IMR-90 (cell line): ENCODE measurements at regions not wholly inside any gene's neighbourhood (a gene's known extent, or its start where the extent isn't known, plus 50 kb on each side); places are given as distances from the start of the nearest gene placed in this dataset.

Experiments
- ATAC-seq: fragments of 200-7000 bp; cut with Tn5 transposase; 2 replicates; pipeline ENCODE4 v1.9.1; 2020; ENCODE audit warnings: low read depth, mild to moderate bottlenecking, moderate library complexity
- BruUV-seq: library from RNA; stranded (reverse); fragments of 400-500 nt; replicated peaks from 2 replicates; lab custom pipeline; 2021; lab: Mats Ljungman, UMichigan
- CTCF ChIA-PET: fragments of 300-600 bp; formaldehyde crosslinking; extraction: SDS; loops from one replicate; lab custom pipeline; 2021; ENCODE audit warnings: antibody characterized with exemption; lab: Yijun Ruan, JAX
- POLR2A ChIA-PET: fragments of 300-600 bp; sonication (Branson Sonifier 250); formaldehyde crosslinking; loops from one replicate; lab custom pipeline; 2022; ENCODE audit warnings: antibody characterized with exemption; ENCODE audit not compliant: unreplicated experiment; lab: Charles Lee
- DNase-seq: peaks from one replicate; pipeline ENCODE4 v3.0.0; 2013
- H2AFZ ChIP-seq: replicated peaks from 2 replicates; pipeline ENCODE3; 2013; ENCODE audit warnings: low read length, mild to moderate bottlenecking; ENCODE audit not compliant: poor library complexity
- H2AK5ac ChIP-seq: 2 replicates; pipeline ENCODE4 v1.6.1; 2013; ENCODE audit warnings: low read depth, low read length, inconsistent platforms
- H2AK9ac ChIP-seq: replicated peaks from 2 replicates; pipeline ENCODE3; 2013; ENCODE audit warnings: mild to moderate bottlenecking, low read depth, low read length, moderate library complexity; ENCODE audit not compliant: poor library complexity
- H2BK120ac ChIP-seq: 2 replicates; pipeline ENCODE4 v1.6.1; 2013; ENCODE audit warnings: low read depth, low read length, inconsistent platforms
- H2BK15ac ChIP-seq: 3 replicates; pipeline ENCODE4 v1.6.1; 2013; ENCODE audit warnings: low read depth, low read length, inconsistent platforms
- H2BK20ac ChIP-seq: 2 replicates; pipeline ENCODE4 v1.6.1; 2013; ENCODE audit warnings: low read depth, mild to moderate bottlenecking, inconsistent platforms, low read length, moderate library complexity
- H2BK5ac ChIP-seq: 2 replicates; pipeline ENCODE4 v1.6.1; 2013; ENCODE audit warnings: mild to moderate bottlenecking, low read depth, low read length, inconsistent platforms; ENCODE audit not compliant: poor library complexity, severe bottlenecking
- H3K14ac ChIP-seq: replicated peaks from 2 replicates; pipeline ENCODE4 v1.6.1; 2013; ENCODE audit warnings: low read depth, low read length, inconsistent platforms
- H3K18ac ChIP-seq: 2 replicates; pipeline ENCODE4 v1.6.1; 2013; ENCODE audit warnings: low read depth, low read length, control low read depth
- H3K23ac ChIP-seq: 2 replicates; pipeline ENCODE4 v1.6.1; 2013; ENCODE audit warnings: low read depth, low read length, inconsistent platforms
- H3K27ac ChIP-seq: 2 replicates; pipeline ENCODE4 v1.5.1; 2013; ENCODE audit warnings: mild to moderate bottlenecking, control low read depth, low read length; ENCODE audit not compliant: insufficient read depth
- H3K27me3 ChIP-seq: 2 replicates; pipeline ENCODE4 v1.6.1; 2013; ENCODE audit warnings: low read length; ENCODE audit not compliant: control insufficient read depth, insufficient read depth
- H3K36me3 ChIP-seq: 2 replicates; pipeline ENCODE4 v1.6.1; 2013; ENCODE audit warnings: low read length, mixed read lengths; ENCODE audit not compliant: control insufficient read depth, insufficient read depth
- H3K4ac ChIP-seq: 2 replicates; pipeline ENCODE4 v1.6.1; 2013; ENCODE audit warnings: low read depth, low read length, inconsistent platforms
- H3K4me1 ChIP-seq: 2 replicates; pipeline ENCODE4 v1.6.1; 2013; ENCODE audit warnings: low read length, mixed read lengths; ENCODE audit not compliant: control insufficient read depth, insufficient read depth
- H3K4me2 ChIP-seq: 2 replicates; pipeline ENCODE4 v1.6.1; 2013; ENCODE audit warnings: low read depth, mild to moderate bottlenecking, control low read depth, low read length, moderate library complexity
- H3K4me3 ChIP-seq: 2 replicates; pipeline ENCODE4 v1.5.1; 2013; ENCODE audit warnings: low read depth, mild to moderate bottlenecking, control low read depth, low read length, moderate library complexity; ENCODE audit not compliant: insufficient read depth
- H3K56ac ChIP-seq: 2 replicates; pipeline ENCODE4 v1.6.1; 2013; ENCODE audit warnings: low read length, inconsistent platforms; ENCODE audit not compliant: insufficient read depth; ENCODE audit errors: extremely low read depth
- H3K79me1 ChIP-seq, 2 experiments: 2 replicates each; pipeline ENCODE4 v1.6.1; 2013; ENCODE audit warnings: low read length in 2 of 2, inconsistent platforms in 1 of 2, low read depth in 1 of 2
- H3K9ac ChIP-seq: 2 replicates; pipeline ENCODE4 v1.6.1; 2013; ENCODE audit warnings: low read depth, low read length, control low read depth
- H3K9me1 ChIP-seq: 2 replicates; pipeline ENCODE4 v1.6.1; 2013; ENCODE audit warnings: low read length, inconsistent platforms; ENCODE audit not compliant: insufficient read depth
- H3K9me3 ChIP-seq: 2 replicates; pipeline ENCODE4 v1.6.1; 2013; ENCODE audit warnings: low read length; ENCODE audit not compliant: control insufficient read depth, insufficient read depth
- H4K20me1 ChIP-seq: 2 replicates; pipeline ENCODE4 v1.6.1; 2013; ENCODE audit warnings: low read length, inconsistent platforms; ENCODE audit not compliant: insufficient read depth
- H4K5ac ChIP-seq: 2 replicates; pipeline ENCODE4 v1.6.1; 2013; ENCODE audit warnings: mild to moderate bottlenecking, low read depth, low read length, control low read depth
- H4K8ac ChIP-seq, 2 experiments: 2 replicates each; pipeline ENCODE4 v1.6.1; 2013; ENCODE audit warnings: low read depth in 2 of 2, low read length in 2 of 2, control low read depth in 1 of 2, inconsistent platforms in 1 of 2
- H4K91ac ChIP-seq: 2 replicates; pipeline ENCODE4 v1.6.1; 2013; ENCODE audit warnings: low read depth, low read length, inconsistent platforms; ENCODE audit not compliant: insufficient read depth
- CEBPB ChIP-seq: IDR thresholded peaks from 2 replicates; pipeline ENCODE4 v1.6.1; 2012; ENCODE audit warnings: low read depth, low read length, improper control_type of control experiment
- MAZ ChIP-seq: IDR thresholded peaks from 2 replicates; pipeline ENCODE4 v1.6.1; 2012; ENCODE audit warnings: low read depth, mild to moderate bottlenecking, low read length, improper control_type of control experiment, moderate library complexity, borderline replicate concordance
- dilution Hi-C: fragments of 300-500 bp; cut with HindIII; formaldehyde crosslinking; loops from one replicate; pipeline ENCODE4 v1.14.3; 2018; ENCODE audit warnings: low sequenced_read_pairs; ENCODE audit not compliant: unreplicated experiment
- in situ Hi-C: fragments of 300-500 bp; cut with MboI; formaldehyde crosslinking; loops from 3 replicates; pipeline ENCODE4 v1.14.3; 2019; ENCODE audit warnings: low sequenced_read_pairs, inconsistent platforms, mixed read lengths
- intact Hi-C: fragments of 100-400 bp; cut with micrococcal nuclease; formaldehyde crosslinking; loops from 2 replicates; pipeline ENCODE4 v1.10.0; 2022

- POLR2A ChIA-PET: no interaction called here
- dilution Hi-C loops (no loop called here), intact Hi-C loops (no loop called here), in situ Hi-C loops (no loop called here)
- Histone ChIP-seq H3K4me3 (no peak overlapping the region), H3K4ac (peak overlapping the region; percentile 3; the same call in 1 of the 2 replicates), H3K14ac (no peak overlapping the region), H4K5ac (peak overlapping the region; percentile 52; the same call in 1 of the 2 replicates), H3K9me3 (peaks cover 2% of the 10 kb centered on the region; the same call in 1 of the 2 replicates), H3K56ac (no peak overlapping the region), H3K9ac (no peak overlapping the region), H2BK5ac (peak overlapping the region; percentile 28), H2AK9ac (no peak overlapping the region), H3K27me3 (no peaks in the 10 kb centered on the region; the same call in 1 of the 2 replicates), H3K36me3 (no peaks in the 10 kb centered on the region), H4K91ac (peak overlapping the region; percentile 35), H3K79me1 (no peaks in the 10 kb centered on the region), H4K8ac (peak overlapping the region in 1 of 2 experiments; percentile 59; a peak in 1 of 4 replicates), H2BK20ac (peak overlapping the region; percentile 27; the same call in 1 of the 2 replicates), H3K18ac (peak overlapping the region; percentile 48; the same call in 1 of the 2 replicates), H3K23ac (no peak overlapping the region), H3K4me2 (no peak overlapping the region), H2BK120ac (peak overlapping the region; percentile 71), H2AK5ac (no peak overlapping the region), H4K20me1 (no peaks in the 10 kb centered on the region), H3K27ac (no peak overlapping the region), H3K4me1 (peaks cover 10% of the 10 kb centered on the region), H2BK15ac (no peak overlapping the region), H3K9me1 (no peaks in the 10 kb centered on the region; the same call in 1 of the 2 replicates), H2AFZ (no peak overlapping the region)
- ATAC-seq: no peak
- BruUV-seq: no TSS peak
- CTCF ChIA-PET: no interaction called here
- DNase-seq: peak; percentile 41
- TF ChIP-seq MAZ: no peak
- TF ChIP-seq CEBPB: peak; percentile 69; the same call in 1 of the 2 replicates
Observed at GRCh38 chr1:209412036-209412435, 171.5 kb upstream of the CAMK1G start.
